Inflammatory macrophage treated with lipopolysaccharide for 1 hour (primary cell): ENCODE measurements at regions not wholly inside any gene's neighbourhood (a gene's known extent, or its start where the extent isn't known, plus 50 kb on each side); places are given as distances from the start of the nearest gene placed in this dataset.
"Not testable (repeated sequence)": the region's sequence is repeated elsewhere in the genome, so short reads cannot be mapped to it uniquely, and the experiment has no call there.

Source experiments
- DNase-seq, 2 donors: peaks; one replicate each; pipeline ENCODE4 v3.0.0-alpha.2; 2020 to 2022

DNA sequence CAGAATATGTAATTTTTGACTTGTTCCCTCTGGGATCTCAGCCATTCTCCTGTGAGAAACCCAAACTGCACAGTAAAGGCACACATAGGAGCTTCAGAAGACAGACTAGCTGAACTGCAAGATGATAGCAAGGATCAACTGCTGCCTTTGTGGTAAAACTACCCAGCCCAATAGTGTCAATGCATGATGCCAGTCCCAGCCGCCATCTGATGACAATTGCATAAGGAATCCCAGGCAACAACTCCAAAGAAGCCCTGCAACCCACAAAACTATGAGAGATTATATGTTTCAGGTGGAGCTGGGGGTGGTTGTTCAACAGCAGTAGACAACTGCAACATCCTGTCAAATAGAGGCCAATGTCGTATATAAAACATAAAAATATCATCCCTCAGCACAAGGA lies 192.4 kb upstream of the ARPP21 start:
- no peak for DNase-seq

- no peak for DNase-seq
Measured at GRCh38 chr3:35448121-35448520, 191.2 kb upstream of the ARPP21 start.

DNA sequence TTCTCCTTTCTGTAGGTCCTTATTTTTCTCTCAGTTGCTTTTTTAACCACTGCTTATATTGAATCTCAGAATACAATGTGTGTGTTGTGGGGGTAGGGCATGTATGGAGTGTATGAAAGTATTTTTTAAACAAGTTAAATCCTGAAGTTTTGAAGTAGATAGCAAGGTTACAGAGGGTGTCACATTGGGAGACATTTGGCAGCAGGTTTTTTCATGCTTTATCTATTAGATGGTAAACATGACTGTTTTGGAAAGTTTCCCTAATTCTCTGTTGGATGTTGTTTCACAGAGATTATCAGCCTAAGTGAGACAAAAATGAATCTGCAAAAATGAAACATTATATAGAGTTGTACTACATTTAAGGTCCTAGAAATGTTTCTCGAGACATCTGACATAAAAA lies 190.6 kb upstream of the ARPP21 start:
- DNase-seq: no peak

- not testable (repeated sequence) for DNase-seq
Measured at GRCh38 chr3:35454819-35455218, 184.5 kb upstream of the ARPP21 start.

DNA sequence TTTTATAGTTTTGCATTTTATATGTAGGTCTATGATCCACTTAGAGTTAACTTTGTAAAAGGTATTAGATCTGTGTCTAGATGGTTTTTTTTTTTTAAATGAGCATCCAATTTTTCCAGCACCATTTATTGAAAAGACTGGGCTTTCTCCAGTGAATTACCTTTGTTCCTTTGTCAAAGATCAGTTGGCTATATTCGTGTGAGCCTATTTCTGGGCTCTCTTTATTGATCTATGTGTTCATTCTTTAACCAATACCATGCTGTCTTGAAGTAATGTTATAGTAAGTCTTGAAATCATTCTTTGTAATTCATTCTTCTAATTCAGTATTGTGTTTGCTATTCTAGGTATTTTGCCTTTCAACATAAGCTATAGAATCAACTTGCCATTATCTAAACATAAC lies 165.4 kb upstream of the ARPP21 start:
- no peak for DNase-seq

- not testable (repeated sequence) for DNase-seq
Measured at GRCh38 chr3:35482566-35482965, 156.8 kb upstream of the ARPP21 start.

GRCh38 chr3:35483131-35483530 lies 156.2 kb upstream of the ARPP21 start:
- no peak for DNase-seq

DNA sequence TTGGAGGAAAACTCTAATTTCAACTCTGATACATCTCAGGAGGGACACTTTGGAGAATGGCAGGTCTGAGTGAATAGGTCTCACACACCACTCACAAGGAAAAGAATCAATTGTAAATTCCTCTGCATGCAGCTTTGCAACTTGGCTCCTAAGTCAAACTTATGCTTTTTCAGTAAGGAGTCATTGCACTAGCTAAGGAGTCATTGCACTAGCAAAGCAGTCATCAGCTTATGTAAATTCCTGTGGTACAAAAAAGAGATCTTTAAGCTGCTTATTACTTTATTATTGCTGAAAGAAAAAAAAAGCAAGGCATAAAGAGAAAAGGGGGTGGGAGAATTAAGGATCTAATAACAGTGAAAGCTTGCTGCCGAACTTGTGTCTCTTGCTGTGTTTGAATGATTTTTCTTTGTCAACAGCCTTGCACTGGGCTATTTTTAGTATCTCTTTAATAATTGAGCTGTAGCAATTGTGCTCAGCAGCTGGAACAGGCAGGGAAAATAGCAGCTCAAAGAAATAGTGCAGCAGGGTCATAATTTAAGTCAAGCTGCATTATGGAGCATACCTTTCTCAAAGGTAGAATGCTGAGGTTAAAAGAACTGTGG lies 154.3 kb upstream of the ARPP21 start:
- DNase-seq: no peak

DNA sequence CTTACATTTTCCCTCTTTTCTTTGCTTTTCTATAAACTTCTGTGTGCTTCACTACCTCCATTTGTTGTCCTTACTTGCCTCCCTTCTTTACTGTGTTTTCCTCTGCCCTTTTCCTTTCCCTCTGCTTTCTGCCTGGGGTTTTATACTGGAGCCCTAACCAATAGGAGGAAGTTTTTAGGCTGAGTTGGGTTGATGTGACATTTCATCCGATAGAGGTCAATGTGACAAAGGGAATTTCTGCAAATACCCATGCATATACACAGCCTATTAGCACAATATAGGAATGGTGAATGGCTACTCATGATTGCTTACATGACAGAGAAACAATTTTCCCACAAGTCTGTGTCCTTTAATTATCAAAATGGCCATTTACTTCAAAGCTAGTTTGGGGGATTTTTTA lies 153.0 kb upstream of the ARPP21 start:
- no peak for DNase-seq

GRCh38 chr3:35487376-35487775 lies 151.9 kb upstream of the ARPP21 start:
- no peak for DNase-seq

DNA sequence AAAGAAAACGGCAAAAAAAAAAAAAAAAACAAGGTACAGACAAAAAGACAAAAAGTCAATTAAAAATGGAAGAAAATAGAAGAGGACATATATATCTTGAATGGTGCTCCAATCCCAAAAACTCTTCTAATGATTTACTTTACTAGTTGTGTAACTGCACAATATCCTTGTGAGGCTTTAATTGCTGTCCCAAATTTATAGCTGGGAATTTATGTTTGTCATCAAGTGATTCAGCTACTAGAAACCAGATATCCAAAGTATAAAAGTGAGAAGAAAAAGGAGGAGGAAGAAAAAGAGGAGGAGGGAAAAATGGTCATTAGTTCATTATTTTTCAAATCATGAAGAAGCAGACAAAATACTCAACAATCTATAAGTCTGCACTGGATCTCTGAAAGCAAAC lies 150.8 kb upstream of the ARPP21 start:
- DNase-seq: no peak

- no peak for DNase-seq
Measured at GRCh38 chr3:35492841-35493240, 146.5 kb upstream of the ARPP21 start.

GRCh38 chr3:35498506-35499210 lies 140.7 kb upstream of the ARPP21 start:
- no peak for DNase-seq

- DNase-seq: no peak
Measured at GRCh38 chr3:35500641-35501350, 138.5 kb upstream of the ARPP21 start.

DNA sequence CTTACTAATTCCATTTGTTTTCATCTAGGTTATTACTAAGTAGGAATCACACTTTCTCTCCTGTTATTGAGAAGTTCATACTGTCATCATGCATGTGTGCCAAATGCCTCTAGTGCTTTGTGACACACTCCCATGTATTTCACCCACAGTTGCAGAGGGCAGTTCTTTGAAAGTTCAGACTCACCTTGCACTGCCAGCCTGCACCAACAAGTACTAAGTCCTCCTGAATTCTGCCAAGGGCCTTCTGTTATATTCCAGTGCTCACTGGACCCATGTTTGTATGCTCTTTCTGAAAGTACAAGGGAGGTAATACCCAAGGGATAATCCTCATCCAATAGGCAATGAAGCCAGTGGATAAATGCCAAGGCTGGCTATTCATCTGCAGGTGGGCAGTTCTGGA lies 136.6 kb upstream of the ARPP21 start:
- DNase-seq: no peak

DNA sequence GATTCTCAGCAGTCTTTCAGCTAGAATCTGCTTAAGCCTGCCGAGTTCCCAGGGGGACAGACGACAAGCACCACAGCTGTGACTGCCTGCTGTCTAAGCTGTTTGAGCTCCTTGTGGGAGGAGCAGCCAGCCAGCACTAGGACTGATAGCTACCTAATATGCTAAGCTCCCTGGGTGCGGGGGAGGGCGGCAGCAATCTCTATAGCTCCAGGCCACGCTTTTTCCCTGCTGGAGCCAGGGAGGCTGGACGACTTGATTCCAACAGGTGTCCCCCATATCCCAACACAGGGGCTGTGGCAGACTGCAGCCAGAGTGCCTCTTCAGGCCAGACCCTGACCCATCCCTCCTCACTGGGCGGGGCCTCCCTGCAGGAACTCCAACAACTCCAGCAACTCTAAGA lies 134.1 kb upstream of the ARPP21 start:
- no peak for DNase-seq

GRCh38 chr3:35505772-35506171 lies 133.6 kb upstream of the ARPP21 start:
- DNase-seq: no peak

- no peak for DNase-seq
Measured at GRCh38 chr3:35519936-35520335, 119.4 kb upstream of the ARPP21 start.

GRCh38 chr3:35521196-35521595 lies 118.1 kb upstream of the ARPP21 start:
- DNase-seq: no peak

DNA sequence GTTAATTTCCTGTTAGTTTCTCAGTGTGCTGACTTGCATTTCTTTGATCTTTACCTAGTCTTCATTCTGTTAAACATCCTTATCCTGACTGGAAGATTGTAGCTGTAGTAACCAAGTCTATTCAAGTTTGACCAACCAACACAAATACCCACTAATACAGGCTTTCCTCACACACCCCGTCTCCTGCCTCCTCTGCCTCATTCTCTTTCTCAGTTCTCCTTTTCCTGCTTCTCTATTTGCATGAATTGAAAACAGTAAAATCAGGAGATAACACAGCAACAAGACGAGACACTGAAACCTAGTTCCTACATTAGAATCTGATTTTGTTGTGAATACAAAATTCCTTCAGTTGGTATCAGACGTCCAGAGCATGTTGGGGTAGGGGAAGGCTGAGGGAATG lies 116.9 kb upstream of the ARPP21 start:
- DNase-seq: no peak

DNA sequence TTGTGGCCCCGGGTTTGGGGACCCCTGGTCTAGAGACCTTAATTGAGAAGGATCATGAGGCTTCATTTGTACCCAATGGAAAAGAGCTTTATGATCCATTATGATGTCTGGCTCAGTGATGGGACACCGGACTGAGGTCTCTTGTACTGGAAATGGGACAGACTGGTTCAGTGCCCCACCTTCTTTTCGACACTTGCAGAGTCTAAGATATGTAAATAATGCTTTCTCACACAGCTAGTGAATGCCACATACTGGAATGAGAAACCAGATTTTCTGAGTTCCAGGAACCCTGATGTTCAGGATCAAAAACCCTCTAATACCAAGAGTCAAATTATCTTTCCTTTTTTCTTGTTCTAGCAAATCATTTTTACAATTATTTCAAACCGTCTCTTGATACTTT lies 116.3 kb upstream of the ARPP21 start:
- no peak for DNase-seq

DNA sequence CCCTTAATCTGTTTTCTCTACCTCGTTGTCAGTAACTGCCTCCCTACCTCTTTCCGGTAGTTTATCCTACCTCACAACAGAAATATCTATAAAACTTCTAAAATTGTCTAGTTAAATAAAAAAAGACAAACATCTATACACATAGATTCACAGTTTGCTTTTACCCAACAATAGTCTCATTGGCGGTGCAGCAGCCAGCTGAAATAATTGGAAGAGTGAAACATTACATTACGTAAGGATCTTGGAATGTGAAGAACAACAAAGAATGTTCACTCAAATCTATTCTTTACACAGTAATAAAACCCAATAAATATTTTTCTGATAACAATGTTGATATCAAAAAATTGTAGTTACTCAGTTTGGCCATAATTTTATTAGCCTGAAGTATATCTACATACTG lies 115.5 kb upstream of the ARPP21 start:
- no peak for DNase-seq

DNA sequence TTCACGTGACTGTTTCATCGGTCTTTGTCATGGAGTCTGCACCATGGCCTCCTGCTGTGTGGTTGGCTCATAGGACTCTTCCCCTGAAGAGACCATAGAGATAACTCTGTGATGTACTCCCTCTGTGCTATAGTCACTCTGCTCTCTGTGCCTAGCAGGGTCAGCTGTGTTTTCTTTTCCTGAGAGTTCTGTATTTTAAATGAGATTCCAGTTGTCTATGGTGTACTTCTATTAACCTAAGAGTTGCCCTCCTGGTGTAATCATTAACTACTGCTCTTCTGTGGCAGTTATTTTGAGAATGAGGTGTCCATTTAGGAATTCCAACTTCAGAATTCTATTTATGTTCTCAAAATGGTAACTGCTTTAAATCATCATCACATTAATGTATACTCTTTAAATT lies 114.5 kb upstream of the ARPP21 start:
- DNase-seq: no peak

DNA sequence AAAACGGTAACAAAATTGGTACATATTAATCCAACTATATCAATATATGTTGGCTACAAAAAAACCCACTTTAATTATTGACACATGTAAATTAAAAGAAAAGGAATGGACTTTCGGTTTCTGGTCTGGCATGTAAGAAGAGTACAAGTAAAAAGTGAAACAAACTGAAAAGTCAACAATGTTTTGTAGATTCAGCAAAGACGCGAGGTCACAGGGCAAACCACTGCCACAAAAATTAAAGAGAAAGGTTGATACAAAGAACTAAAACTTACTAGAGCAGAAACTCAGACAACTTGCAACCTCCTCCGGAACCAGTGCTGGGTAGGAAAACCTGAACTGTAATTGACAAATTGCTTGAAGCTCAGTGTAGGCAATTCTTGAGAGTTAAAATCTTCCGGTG lies 110.6 kb upstream of the ARPP21 start:
- no peak for DNase-seq
